ENCODE measurements at regions not wholly inside any gene's neighbourhood (a gene's known extent, or its start where the extent isn't known, plus 50 kb on each side); places are given as distances from the start of the nearest gene placed in this dataset.

- no peak for TF ChIP-seq POLR2AphosphoS5 (IDR thresholded peaks at IDR 0.05; ENCODE audit: low read depth, low read length)
- no peak for TF ChIP-seq POLR2A (IDR thresholded peaks at IDR 0.05; ENCODE audit: low read depth, low read length)
- TF ChIP-seq PAX5 (IDR thresholded peaks at IDR 0.05; ENCODE audit: insufficient read depth, low read length, severe bottlenecking): no peak
These were observed 418.0 kb upstream of the SULF2 start for GRCh38 chr20:48203252-48203651.
